ENCODE measurements at regions not wholly inside any gene's neighbourhood (a gene's known extent, or its start where the extent isn't known, plus 50 kb on each side); places are given as distances from the start of the nearest gene placed in this dataset.

DNA sequence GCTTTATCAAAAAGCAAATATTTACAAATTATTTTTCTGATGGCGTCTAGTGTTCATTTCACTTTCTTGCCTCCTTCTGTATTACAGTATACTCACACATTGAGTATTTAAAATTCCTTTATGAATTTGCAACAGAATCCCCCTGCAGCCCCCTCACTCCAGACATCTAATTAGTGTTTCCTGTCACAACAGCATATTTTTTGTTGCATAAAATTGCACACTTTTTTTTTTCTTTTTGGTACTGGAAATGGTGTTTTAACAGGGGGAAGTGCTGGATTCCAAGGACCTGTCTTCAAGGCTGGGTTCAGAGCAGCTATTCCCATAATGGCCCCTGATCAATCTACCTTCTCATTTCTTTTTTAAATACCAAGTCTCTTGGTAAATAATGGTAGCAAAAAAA lies 184.3 kb upstream of the HMCN1 start:
- no peak for ATAC-seq
- no peak for TF ChIP-seq BACH2 (CRISPR knock-in tag; IDR thresholded peaks at IDR 0.05; ENCODE audit: borderline replicate concordance)
- no peak for TF ChIP-seq CSDC2 (CRISPR knock-in tag; IDR thresholded peaks at IDR 0.05)
- no peak for TF ChIP-seq ZNF8 (CRISPR knock-in tag; IDR thresholded peaks at IDR 0.05)
- no peak for TF ChIP-seq TCF4 (CRISPR knock-in tag; IDR thresholded peaks at IDR 0.05; ENCODE audit: borderline replicate concordance)

DNA sequence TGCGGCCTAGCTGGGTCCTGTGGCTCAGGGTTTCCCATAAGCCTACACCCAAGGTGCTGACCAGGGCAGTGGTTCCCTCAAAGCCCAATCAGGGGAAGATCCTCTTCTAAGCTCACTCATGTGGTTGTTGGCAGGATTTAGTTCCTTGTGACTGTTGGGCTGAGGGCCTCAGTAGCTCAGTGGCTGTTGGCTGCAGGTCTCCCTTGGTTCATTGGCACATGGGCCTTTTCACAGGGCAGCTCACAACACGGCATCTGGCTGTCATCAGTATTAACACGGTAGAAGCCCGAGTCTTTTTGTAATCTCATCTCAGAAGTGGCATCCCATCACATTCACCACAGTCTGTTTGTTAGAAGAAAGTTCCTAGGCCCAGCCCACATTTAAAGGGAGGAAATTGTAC lies 188.2 kb upstream of the HMCN1 start:
- no peak for TF ChIP-seq ZC3H10 (CRISPR knock-in tag; IDR thresholded peaks at IDR 0.05)
- no peak for TF ChIP-seq OSR1 (CRISPR knock-in tag; IDR thresholded peaks at IDR 0.05)
- TF ChIP-seq, protein P1, sequence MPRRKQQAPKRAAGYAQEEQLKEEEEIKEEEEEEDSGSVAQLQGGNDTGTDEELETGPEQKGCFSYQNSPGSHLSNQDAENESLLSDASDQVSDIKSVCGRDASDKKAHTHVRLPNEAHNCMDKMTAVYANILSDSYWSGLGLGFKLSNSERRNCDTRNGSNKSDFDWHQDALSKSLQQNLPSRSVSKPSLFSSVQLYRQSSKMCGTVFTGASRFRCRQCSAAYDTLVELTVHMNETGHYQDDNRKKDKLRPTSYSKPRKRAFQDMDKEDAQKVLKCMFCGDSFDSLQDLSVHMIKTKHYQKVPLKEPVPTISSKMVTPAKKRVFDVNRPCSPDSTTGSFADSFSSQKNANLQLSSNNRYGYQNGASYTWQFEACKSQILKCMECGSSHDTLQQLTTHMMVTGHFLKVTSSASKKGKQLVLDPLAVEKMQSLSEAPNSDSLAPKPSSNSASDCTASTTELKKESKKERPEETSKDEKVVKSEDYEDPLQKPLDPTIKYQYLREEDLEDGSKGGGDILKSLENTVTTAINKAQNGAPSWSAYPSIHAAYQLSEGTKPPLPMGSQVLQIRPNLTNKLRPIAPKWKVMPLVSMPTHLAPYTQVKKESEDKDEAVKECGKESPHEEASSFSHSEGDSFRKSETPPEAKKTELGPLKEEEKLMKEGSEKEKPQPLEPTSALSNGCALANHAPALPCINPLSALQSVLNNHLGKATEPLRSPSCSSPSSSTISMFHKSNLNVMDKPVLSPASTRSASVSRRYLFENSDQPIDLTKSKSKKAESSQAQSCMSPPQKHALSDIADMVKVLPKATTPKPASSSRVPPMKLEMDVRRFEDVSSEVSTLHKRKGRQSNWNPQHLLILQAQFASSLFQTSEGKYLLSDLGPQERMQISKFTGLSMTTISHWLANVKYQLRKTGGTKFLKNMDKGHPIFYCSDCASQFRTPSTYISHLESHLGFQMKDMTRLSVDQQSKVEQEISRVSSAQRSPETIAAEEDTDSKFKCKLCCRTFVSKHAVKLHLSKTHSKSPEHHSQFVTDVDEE (CRISPR knock-in tag; IDR thresholded peaks at IDR 0.05): no peak
- TF ChIP-seq, protein P2, sequence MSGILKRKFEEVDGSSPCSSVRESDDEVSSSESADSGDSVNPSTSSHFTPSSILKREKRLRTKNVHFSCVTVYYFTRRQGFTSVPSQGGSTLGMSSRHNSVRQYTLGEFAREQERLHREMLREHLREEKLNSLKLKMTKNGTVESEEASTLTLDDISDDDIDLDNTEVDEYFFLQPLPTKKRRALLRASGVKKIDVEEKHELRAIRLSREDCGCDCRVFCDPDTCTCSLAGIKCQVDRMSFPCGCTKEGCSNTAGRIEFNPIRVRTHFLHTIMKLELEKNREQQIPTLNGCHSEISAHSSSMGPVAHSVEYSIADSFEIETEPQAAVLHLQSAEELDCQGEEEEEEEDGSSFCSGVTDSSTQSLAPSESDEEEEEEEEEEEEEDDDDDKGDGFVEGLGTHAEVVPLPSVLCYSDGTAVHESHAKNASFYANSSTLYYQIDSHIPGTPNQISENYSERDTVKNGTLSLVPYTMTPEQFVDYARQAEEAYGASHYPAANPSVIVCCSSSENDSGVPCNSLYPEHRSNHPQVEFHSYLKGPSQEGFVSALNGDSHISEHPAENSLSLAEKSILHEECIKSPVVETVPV (CRISPR knock-in tag; IDR thresholded peaks at IDR 0.05): no peak
- TF ChIP-seq ISL1 (CRISPR knock-in tag; IDR thresholded peaks at IDR 0.05): no peak
- no peak for TF ChIP-seq GLIS3 (CRISPR knock-in tag; IDR thresholded peaks at IDR 0.05)
- TF ChIP-seq, protein P3, sequence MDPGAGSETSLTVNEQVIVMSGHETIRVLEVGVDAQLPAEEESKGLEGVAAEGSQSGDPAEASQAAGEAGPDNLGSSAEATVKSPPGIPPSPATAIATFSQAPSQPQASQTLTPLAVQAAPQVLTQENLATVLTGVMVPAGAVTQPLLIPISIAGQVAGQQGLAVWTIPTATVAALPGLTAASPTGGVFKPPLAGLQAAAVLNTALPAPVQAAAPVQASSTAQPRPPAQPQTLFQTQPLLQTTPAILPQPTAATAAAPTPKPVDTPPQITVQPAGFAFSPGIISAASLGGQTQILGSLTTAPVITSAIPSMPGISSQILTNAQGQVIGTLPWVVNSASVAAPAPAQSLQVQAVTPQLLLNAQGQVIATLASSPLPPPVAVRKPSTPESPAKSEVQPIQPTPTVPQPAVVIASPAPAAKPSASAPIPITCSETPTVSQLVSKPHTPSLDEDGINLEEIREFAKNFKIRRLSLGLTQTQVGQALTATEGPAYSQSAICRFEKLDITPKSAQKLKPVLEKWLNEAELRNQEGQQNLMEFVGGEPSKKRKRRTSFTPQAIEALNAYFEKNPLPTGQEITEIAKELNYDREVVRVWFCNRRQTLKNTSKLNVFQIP (CRISPR knock-in tag; IDR thresholded peaks at IDR 0.05; ENCODE audit: borderline replicate concordance, low read depth): no peak
- no peak for TF ChIP-seq TCF4 (CRISPR knock-in tag; IDR thresholded peaks at IDR 0.05; ENCODE audit: borderline replicate concordance)
- no peak for ATAC-seq

DNA sequence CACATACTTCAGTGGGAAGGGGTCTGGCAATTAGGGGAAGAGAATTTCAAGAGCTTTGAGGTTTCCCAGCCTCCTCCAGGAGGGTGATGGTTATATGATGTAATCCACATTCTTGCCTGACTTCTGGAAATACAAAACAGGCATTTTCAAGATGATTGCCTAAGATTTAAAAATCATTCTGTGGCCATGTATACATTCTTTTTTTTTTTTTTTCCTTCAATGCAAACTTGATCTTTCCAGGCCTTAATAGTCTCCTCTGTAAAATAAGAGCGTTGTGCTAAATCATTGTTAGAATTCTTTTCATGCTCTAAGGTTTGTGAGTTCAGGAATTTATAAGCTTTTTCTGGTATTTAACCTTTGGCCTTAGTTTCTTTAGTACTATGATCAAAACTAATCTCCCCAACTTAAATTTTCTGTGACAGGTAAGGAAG lies 192.3 kb upstream of the HMCN1 start:
- peak; percentile 74 for ATAC-seq

DNA sequence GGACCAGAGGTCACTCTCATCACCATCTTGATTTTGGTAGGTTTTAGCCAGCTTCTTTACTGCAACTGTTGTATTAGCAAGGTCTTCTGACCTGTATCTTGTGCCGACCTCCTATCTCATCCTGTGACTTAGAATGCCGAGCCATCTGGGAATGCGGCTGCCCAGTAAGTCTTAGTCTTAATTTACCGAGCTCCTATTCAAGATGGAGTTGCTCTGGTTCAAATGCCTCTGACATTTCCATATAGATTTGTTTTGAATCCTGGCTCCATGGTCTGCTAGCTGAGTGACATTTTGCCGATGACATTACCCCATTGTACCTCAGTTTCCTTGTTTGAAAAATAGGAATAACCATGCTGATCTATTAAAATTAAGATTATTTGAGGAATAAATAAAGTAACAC lies 193.9 kb upstream of the HMCN1 start:
- no peak for ATAC-seq
- no peak for TF ChIP-seq TCF4 (CRISPR knock-in tag; IDR thresholded peaks at IDR 0.05; ENCODE audit: borderline replicate concordance)

More for the DNA sequence above, 192.3 kb upstream of the HMCN1 start:
- TF ChIP-seq TCF4 (CRISPR knock-in tag; IDR thresholded peaks at IDR 0.05; ENCODE audit: borderline replicate concordance): no peak
- TF ChIP-seq ZNF8 (CRISPR knock-in tag; IDR thresholded peaks at IDR 0.05): no peak
- TF ChIP-seq BACH2 (CRISPR knock-in tag; IDR thresholded peaks at IDR 0.05; ENCODE audit: borderline replicate concordance): no peak
- no peak for TF ChIP-seq PPARA (CRISPR knock-in tag; IDR thresholded peaks at IDR 0.05; ENCODE audit: borderline replicate concordance)
- TF ChIP-seq ZC3H10 (CRISPR knock-in tag; IDR thresholded peaks at IDR 0.05): 0 out of 2 replicates have a peak, but pooled peaks have one; percentile 6
- peak; percentile 76; the same call in 1 of the 2 replicates for TF ChIP-seq ISL1 (CRISPR knock-in tag; IDR thresholded peaks at IDR 0.05)
- TF ChIP-seq CSDC2 (CRISPR knock-in tag; IDR thresholded peaks at IDR 0.05): no peak
- no peak for TF ChIP-seq ZNF70 (CRISPR knock-in tag; IDR thresholded peaks at IDR 0.05)
- TF ChIP-seq OSR1 (CRISPR knock-in tag; IDR thresholded peaks at IDR 0.05): no peak
- no peak for TF ChIP-seq ZNF565 (CRISPR knock-in tag; conservative IDR thresholded peaks at IDR 0.05; ENCODE audit: low read depth)
- no peak for TF ChIP-seq ESRRG (CRISPR knock-in tag; IDR thresholded peaks at IDR 0.05)
- TF ChIP-seq, protein P2 (CRISPR knock-in tag; IDR thresholded peaks at IDR 0.05): no peak
- TF ChIP-seq ZFP30 (CRISPR knock-in tag; IDR thresholded peaks at IDR 0.05): no peak

DNA sequence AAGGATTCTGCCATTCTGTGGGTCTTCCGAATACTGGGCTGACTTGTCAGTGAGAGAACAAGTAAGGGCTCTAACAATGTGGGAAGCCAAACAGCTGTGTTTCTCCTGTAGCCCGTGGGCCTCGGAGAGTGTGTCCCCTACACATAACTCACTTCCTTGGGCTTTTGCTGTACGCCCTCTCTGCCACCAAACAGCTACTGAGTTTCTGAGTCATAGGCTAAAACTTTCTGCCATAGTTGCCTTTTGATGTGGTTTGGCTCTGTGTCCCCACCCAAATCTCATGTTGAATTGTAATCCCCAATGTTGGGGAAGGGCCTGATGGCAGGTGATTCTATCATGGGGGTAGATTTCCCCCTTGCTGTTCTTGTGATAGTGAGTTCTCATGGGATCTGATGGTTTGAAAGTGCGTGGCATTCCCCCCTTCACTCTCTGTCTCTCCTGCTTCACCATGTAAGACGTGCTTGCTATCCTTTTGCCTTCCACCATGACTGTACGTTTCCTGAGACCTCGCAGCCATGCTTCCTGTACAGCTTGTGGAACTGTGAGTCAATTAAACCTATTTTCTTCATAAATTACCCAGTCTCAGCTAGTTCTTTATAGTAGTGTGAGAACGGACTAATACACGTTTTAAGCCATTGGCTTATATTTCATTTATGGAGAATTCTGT lies 194.8 kb upstream of the HMCN1 start:
- TF ChIP-seq, protein P4, sequence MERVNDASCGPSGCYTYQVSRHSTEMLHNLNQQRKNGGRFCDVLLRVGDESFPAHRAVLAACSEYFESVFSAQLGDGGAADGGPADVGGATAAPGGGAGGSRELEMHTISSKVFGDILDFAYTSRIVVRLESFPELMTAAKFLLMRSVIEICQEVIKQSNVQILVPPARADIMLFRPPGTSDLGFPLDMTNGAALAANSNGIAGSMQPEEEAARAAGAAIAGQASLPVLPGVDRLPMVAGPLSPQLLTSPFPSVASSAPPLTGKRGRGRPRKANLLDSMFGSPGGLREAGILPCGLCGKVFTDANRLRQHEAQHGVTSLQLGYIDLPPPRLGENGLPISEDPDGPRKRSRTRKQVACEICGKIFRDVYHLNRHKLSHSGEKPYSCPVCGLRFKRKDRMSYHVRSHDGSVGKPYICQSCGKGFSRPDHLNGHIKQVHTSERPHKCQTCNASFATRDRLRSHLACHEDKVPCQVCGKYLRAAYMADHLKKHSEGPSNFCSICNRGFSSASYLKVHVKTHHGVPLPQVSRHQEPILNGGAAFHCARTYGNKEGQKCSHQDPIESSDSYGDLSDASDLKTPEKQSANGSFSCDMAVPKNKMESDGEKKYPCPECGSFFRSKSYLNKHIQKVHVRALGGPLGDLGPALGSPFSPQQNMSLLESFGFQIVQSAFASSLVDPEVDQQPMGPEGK (CRISPR knock-in tag; IDR thresholded peaks at IDR 0.05; ENCODE audit: borderline replicate concordance): no peak
- TF ChIP-seq ESRRG (CRISPR knock-in tag; IDR thresholded peaks at IDR 0.05) (no peak), ZNF565 (CRISPR knock-in tag; conservative IDR thresholded peaks at IDR 0.05; ENCODE audit: low read depth) (no peak), ZFP30 (CRISPR knock-in tag; IDR thresholded peaks at IDR 0.05) (no peak), SNAI2 (CRISPR knock-in tag; IDR thresholded peaks at IDR 0.05) (no peak), ZNF70 (CRISPR knock-in tag; IDR thresholded peaks at IDR 0.05) (no peak), PPARA (CRISPR knock-in tag; IDR thresholded peaks at IDR 0.05; ENCODE audit: borderline replicate concordance) (no peak), OSR1 (CRISPR knock-in tag; IDR thresholded peaks at IDR 0.05) (no peak), TCF4 (CRISPR knock-in tag; IDR thresholded peaks at IDR 0.05; ENCODE audit: borderline replicate concordance) (no peak), ARNTL (CRISPR knock-in tag; IDR thresholded peaks at IDR 0.05; ENCODE audit: borderline replicate concordance, low read depth) (no peak)
- TF ChIP-seq, protein P1 (CRISPR knock-in tag; IDR thresholded peaks at IDR 0.05): no peak
- no peak for ATAC-seq

Data from SK-N-SH treated with all-trans-retinoic acid at 6 μM for 48 hours (cell line).